Loucy (cell line): ENCODE measurements at regions not wholly inside any gene's neighbourhood (a gene's known extent, or its start where the extent isn't known, plus 50 kb on each side); places are given as distances from the start of the nearest gene placed in this dataset.

ENCODE experiments used
- H2AFZ ChIP-seq: fragments of 200-600 bp; sonication (generic); 2 replicates; pipeline ENCODE4 v1.6.0; 2016; ENCODE audit warnings: antibody characterized with exemption, mild to moderate bottlenecking, low read length, moderate library complexity
- H3F3A ChIP-seq: fragments of 200-600 bp; 2 replicates; pipeline ENCODE4 v1.6.0; 2016; ENCODE audit warnings: antibody characterized with exemption, low read depth, mild to moderate bottlenecking
- H3K27me3 ChIP-seq: fragments of 200-600 bp; sonication (generic); 2 replicates; pipeline ENCODE4 v1.6.1; 2014; ENCODE audit warnings: low read length, mild to moderate bottlenecking; ENCODE audit not compliant: insufficient read depth, poor library complexity, severe bottlenecking
- H3K36me3 ChIP-seq: fragments of 200-600 bp; sonication (generic); 2 replicates; pipeline ENCODE4 v1.6.1; 2016; ENCODE audit warnings: low read length; ENCODE audit not compliant: insufficient read depth
- H3K4me1 ChIP-seq: fragments of 200-600 bp; sonication (generic); 2 replicates; pipeline ENCODE4 v1.5.1; 2014; ENCODE audit warnings: low read length, mild to moderate bottlenecking; ENCODE audit not compliant: insufficient read depth, poor library complexity, severe bottlenecking
- H3K4me2 ChIP-seq: fragments of 200-600 bp; sonication (generic); 2 replicates; pipeline ENCODE4 v1.6.0; 2014; ENCODE audit warnings: antibody characterized with exemption, low read length, low read depth, mild to moderate bottlenecking; ENCODE audit not compliant: poor library complexity, severe bottlenecking
- H3K4me3 ChIP-seq: fragments of 200-600 bp; sonication (generic); 2 replicates; pipeline ENCODE4 v1.5.1; 2014; ENCODE audit warnings: low read length, mild to moderate bottlenecking, mixed read lengths; ENCODE audit not compliant: poor library complexity, severe bottlenecking
- H3K79me2 ChIP-seq: fragments of 200-600 bp; sonication (generic); 2 replicates; pipeline ENCODE4 v1.6.1; 2014; ENCODE audit warnings: low read length; ENCODE audit not compliant: insufficient read depth
- H3K9ac ChIP-seq: fragments of 200-600 bp; sonication (generic); 2 replicates; pipeline ENCODE4 v1.6.0; 2014; ENCODE audit warnings: mild to moderate bottlenecking, low read depth, low read length, moderate library complexity; ENCODE audit not compliant: poor library complexity, severe bottlenecking
- H3K9me2 ChIP-seq: fragments of 200-600 bp; sonication (generic); replicated peaks from 2 replicates; pipeline ENCODE4 v1.6.1; 2016; ENCODE audit warnings: low read depth, low read length, mixed read lengths
- H3K9me3 ChIP-seq: fragments of 200-600 bp; sonication (generic); 2 replicates; pipeline ENCODE4 v1.6.1; 2014; ENCODE audit warnings: mild to moderate bottlenecking, antibody characterized with exemption, low read length, low read depth; ENCODE audit not compliant: insufficient read depth
- H4K20me1 ChIP-seq: fragments of 200-600 bp; sonication (generic); 2 replicates; pipeline ENCODE4 v1.6.0; 2014; ENCODE audit warnings: antibody characterized with exemption, low read length, mild to moderate bottlenecking; ENCODE audit not compliant: insufficient read depth, poor library complexity, severe bottlenecking
- CTCF ChIP-seq: fragments of 200-600 bp; sonication (generic); conservative IDR thresholded peaks from 2 replicates; pipeline ENCODE4 v1.5.1; 2014; ENCODE audit warnings: mild to moderate bottlenecking, antibody characterized with exemption, low read length
- EZH2phosphoT487 ChIP-seq: fragments of 200-600 bp; IDR thresholded peaks from 2 replicates; pipeline ENCODE4 v1.6.1; 2018; ENCODE audit warnings: antibody characterized with exemption, mild to moderate bottlenecking, moderate library complexity, borderline replicate concordance

GRCh38 chr5:119954106-119954505, 324.7 kb downstream of the FAM170A start:
- H3K79me2 ChIP-seq, result no peaks in the 10 kb centered on the region
- no peaks in the 10 kb centered on the region for H3K9me2 ChIP-seq
- TF ChIP-seq EZH2phosphoT487 (no peak), CTCF (no peak)
- H3F3A ChIP-seq, result no peaks in the 10 kb centered on the region
- H3K4me1 ChIP-seq, result no peaks in the 10 kb centered on the region
- H3K4me3 ChIP-seq, result no peak overlapping the region
- H3K4me2 ChIP-seq, result no peak overlapping the region
- no peaks in the 10 kb centered on the region for H3K27me3 ChIP-seq
- no peak overlapping the region for H3K9ac ChIP-seq
- no peaks in the 10 kb centered on the region for H3K36me3 ChIP-seq
- H2AFZ ChIP-seq, result no peak overlapping the region
- no peaks in the 10 kb centered on the region for H3K9me3 ChIP-seq
- H4K20me1 ChIP-seq, result no peaks in the 10 kb centered on the region

GRCh38 chr5:119961993-119962392, 332.6 kb downstream of the FAM170A start:
- H3K27me3 ChIP-seq, result no peaks in the 10 kb centered on the region
- TF ChIP-seq CTCF (no peak), EZH2phosphoT487 (no peak)
- no peak overlapping the region for H3K9ac ChIP-seq
- H3K79me2 ChIP-seq, result no peaks in the 10 kb centered on the region
- H3K9me2 ChIP-seq, result no peaks in the 10 kb centered on the region
- no peaks in the 10 kb centered on the region for H3K36me3 ChIP-seq
- H3K9me3 ChIP-seq, result no peaks in the 10 kb centered on the region
- H3K4me1 ChIP-seq, result no peaks in the 10 kb centered on the region
- no peak overlapping the region for H3K4me2 ChIP-seq
- H3F3A ChIP-seq, result no peaks in the 10 kb centered on the region
- H3K4me3 ChIP-seq, result no peak overlapping the region
- H2AFZ ChIP-seq, result no peak overlapping the region
- H4K20me1 ChIP-seq, result no peaks in the 10 kb centered on the region

- Histone ChIP-seq H2AFZ (no peak overlapping the region), H3K9ac (no peak overlapping the region), H3K4me3 (no peak overlapping the region), H3K9me3 (no peaks in the 10 kb centered on the region), H3K4me2 (no peak overlapping the region), H3K36me3 (no peaks in the 10 kb centered on the region), H3K4me1 (no peaks in the 10 kb centered on the region), H4K20me1 (no peaks in the 10 kb centered on the region), H3F3A (no peaks in the 10 kb centered on the region), H3K79me2 (no peaks in the 10 kb centered on the region), H3K27me3 (no peaks in the 10 kb centered on the region), H3K9me2 (no peaks in the 10 kb centered on the region)
- TF ChIP-seq CTCF (no peak), EZH2phosphoT487 (no peak)
Measured at GRCh38 chr5:119966028-119966427, 336.7 kb downstream of the FAM170A start.
